HG03378 (cell line): ENCODE measurements at regions not wholly inside any gene's neighbourhood (a gene's known extent, or its start where the extent isn't known, plus 50 kb on each side); places are given as distances from the start of the nearest gene placed in this dataset.

Source experiments
- ATAC-seq: cut with Tn5 transposase; IDR thresholded peaks from one replicate; pipeline ENCODE4 v1.9.1; 2021; ENCODE audit warnings: mild to moderate bottlenecking, moderate library complexity; ENCODE audit not compliant: unreplicated experiment

- ATAC-seq, result no peak
These were observed 58.0 kb upstream of the ITPRID1 start for GRCh38 chr7:31455844-31456243.

GRCh38 chr7:31456646-31457368 is 57.1 kb upstream of the ITPRID1 start:
- ATAC-seq, result no peak

GRCh38 chr7:31457551-31457950 is 56.3 kb upstream of the ITPRID1 start:
- no peak for ATAC-seq

GRCh38 chr7:31458203-31458602 is 55.7 kb upstream of the ITPRID1 start:
- ATAC-seq, result no peak

GRCh38 chr7:31462636-31463035 is 51.3 kb upstream of the ITPRID1 start:
- ATAC-seq, result no peak
